GM21515 (cell line): ENCODE measurements at regions not wholly inside any gene's neighbourhood (a gene's known extent, or its start where the extent isn't known, plus 50 kb on each side); places are given as distances from the start of the nearest gene placed in this dataset.
"Not testable (repeated sequence)": the region's sequence is repeated elsewhere in the genome, so short reads cannot be mapped to it uniquely, and the experiment has no call there.

ENCODE experiments used
- ATAC-seq: cut with Tn5 transposase; IDR thresholded peaks from one replicate; pipeline ENCODE4 v1.9.1; 2021; ENCODE audit not compliant: unreplicated experiment

DNA sequence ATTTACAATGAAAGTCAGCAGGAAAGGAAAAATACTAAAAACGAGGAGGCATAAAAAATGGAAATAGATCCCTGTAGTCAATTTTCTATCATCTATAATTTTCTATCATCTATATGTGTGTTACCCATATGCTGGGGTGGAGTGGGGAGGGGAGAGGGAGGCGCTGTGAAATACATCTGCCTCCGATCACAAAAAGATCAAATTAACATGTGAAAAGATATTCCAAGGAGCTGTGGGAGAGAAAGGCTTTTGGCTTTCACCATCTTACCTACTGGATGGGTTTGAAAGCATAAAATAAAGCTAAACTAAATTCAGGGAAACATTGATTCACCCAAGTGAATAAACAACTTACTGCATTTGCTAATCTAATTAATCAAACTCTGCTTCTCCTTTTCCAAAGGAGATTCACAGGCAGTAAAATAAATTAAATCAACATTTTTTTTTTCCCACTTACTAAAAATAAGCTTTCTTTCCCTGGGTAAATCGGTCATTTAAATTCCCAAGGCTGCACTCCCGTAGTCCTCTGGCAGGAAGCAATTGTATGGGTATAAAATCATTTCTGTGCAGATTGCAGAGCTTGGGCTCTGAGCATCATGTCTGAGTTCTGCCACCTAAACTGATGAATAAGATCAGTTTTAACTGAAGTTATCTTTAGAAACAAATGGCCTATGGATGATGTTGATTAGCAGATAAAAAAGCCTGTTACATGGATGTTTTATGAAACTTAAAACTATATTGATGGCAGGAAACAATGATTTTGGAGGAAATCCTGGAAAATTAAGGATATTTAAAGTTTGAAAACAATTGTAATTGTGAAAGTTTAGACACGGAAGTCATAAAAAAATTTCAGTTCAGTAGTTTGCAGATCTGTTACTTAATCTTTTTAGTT lies 147.9 kb downstream of the SOX4 start:
- no peak for ATAC-seq

DNA sequence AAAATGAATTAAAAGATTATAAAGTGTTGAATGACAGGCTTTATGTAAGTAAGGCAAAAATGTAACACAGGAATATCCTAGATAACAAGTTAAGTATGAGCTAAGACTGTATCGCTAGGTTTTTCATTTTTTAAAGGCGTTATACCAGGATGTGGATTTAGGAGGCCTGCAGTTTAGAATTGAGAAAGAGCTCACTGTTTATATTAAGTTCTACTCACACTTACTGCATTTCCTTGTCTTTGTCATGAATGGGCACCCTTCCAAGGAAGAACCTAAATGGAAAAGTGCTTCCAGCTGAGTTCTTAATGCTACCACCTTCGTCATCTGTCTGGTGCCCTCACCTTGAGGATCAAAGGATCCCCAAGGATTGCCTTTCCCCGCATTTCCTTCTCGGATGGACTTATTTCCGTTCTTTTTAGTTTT lies 148.7 kb downstream of the SOX4 start:
- ATAC-seq: no peak

GRCh38 chr6:21744331-21744730 lies 150.8 kb downstream of the SOX4 start:
- no peak for ATAC-seq

DNA sequence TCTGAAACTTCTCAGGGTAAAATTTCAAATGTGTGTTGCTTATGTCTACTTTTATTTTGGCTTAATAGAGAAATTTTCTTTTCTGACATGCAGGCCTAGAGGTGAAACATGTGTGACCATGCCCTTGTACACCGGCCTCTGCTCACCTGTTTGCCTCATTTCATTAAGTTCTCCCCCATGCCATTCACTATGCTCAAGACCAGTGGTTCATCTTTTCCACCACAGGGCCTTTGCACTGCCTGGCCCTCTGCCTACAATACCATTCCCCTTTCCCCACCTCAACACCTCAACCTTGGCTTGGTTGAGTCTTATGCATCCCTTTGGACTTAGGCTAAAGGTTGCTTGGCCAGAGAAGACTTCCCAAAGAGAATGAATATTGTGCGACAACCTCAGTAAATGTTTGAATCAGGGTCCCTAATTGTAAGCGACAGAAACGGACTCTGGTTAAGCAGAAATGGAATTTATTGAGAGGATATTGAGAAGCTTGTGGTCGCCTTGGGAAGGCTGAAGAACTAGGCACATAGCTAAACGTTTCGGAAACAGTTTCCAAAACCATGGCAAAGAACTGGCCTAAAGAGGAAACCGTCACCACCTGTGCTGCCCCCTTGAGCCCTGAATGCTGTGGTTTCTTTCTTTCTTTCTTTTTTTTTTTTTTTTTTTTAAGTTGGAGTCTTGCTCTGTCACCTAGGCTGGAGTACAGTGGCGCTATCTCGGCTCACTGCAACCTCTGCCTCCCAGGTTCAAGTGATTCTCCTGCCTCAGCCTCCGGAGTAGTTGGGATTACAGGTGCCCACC lies 152.2 kb downstream of the SOX4 start:
- ATAC-seq: no peak

DNA sequence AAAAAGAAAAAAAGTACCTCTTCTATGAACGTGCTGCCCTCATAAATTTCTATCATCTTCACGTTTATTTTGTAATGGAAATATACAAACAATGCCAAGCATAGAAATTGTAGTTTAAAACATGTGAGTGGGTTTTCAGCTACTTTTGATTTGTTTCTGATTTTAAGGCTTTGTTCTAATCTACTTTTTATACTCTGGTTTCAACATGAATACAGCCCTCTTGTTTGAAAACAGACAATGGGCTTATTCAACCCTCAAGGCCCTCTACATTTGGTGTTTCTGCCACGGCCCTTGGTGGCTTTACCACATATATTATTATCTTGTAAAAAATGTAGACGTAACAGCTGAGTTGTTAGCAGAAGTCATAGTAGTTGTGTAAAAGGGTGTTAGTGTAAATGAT lies 153.9 kb downstream of the SOX4 start:
- ATAC-seq: no peak

GRCh38 chr6:21748343-21749056 lies 154.9 kb downstream of the SOX4 start:
- no peak for ATAC-seq

GRCh38 chr6:21749754-21750153 lies 156.2 kb downstream of the SOX4 start:
- ATAC-seq: no peak

- no peak for ATAC-seq
These were observed 157.0 kb downstream of the SOX4 start for GRCh38 chr6:21750575-21750974.

- ATAC-seq: no peak
These were observed 158.1 kb downstream of the SOX4 start for GRCh38 chr6:21751608-21752007.

- ATAC-seq: no peak
These were observed 158.7 kb downstream of the SOX4 start for GRCh38 chr6:21752054-21752811.

GRCh38 chr6:21753241-21754108 lies 159.9 kb downstream of the SOX4 start:
- no peak for ATAC-seq

DNA sequence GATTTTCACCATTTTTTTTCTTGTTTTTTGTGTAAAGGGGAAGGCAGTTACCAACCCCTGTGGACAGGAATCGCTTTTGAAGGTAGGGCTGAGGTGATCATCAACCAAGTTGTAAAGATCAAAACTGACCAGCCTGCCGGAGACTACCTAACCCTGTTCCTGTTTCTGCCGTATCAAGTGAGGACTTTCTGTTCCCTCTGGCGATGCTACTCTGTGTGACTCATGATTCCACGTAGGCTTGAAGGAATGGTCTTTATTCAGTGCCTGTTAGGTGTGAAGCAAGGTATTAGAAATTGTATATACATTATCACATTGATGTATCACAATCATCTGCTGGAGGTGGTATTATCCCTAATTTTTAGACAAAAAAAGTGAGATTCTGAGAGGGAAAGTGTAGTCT lies 161.3 kb downstream of the SOX4 start:
- no peak for ATAC-seq

DNA sequence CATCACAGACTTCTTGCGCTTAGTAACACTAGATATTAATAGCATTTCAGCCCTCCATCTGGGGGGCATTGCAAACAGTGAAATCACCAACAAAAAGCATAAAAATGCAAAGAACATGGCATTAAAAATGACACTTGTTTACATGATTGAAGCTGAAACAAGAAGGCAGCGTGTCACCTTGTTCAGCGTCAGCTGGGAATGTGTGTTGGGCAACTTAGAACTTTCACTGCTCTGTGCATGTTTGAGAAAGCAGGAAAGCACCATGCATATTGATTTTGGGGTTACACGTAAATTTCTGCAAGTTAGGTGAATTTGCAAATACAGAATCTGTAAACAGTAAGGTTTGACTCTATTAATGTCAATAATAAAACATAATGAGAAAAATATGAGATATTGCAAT lies 162.9 kb downstream of the SOX4 start:
- ATAC-seq: no peak

DNA sequence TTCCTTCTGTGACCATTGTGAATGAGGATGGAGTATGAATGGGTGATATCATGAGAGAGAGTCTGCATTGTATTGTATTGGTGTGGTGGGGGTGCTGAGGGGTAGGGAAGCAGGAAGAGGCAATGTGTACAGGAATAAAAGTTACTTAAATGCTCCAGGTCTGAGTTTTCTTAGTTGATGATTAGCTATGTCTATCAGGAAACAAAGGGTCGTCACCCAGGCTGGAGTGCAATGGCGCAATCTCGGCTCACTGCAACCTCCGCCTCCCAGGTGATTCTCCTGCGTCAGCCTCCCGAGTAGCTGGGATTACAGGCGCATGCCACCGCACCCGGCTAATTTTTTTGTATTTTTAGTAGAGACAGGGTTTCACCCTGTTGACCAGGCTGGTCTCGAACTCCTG lies 163.8 kb downstream of the SOX4 start:
- ATAC-seq: not testable (repeated sequence)

DNA sequence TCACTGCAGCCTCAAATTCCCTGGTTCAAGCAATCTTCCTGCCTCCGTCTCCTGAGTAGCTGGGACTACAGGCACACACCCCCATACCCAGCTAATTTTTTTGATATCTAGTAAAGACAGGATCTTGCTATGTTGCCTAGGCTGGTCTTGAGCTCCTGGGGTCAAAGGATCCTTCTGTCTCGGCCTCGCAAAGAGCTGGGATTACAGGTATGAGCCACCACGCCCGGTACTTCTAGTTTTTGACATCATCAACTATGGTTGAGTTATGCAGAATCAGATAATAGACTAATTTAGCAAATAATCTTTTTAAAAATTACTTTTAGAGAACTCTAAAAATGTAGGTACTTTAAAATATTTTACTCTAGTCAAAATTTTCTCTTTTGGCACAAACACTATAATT lies 166.2 kb downstream of the SOX4 start:
- ATAC-seq: no peak

DNA sequence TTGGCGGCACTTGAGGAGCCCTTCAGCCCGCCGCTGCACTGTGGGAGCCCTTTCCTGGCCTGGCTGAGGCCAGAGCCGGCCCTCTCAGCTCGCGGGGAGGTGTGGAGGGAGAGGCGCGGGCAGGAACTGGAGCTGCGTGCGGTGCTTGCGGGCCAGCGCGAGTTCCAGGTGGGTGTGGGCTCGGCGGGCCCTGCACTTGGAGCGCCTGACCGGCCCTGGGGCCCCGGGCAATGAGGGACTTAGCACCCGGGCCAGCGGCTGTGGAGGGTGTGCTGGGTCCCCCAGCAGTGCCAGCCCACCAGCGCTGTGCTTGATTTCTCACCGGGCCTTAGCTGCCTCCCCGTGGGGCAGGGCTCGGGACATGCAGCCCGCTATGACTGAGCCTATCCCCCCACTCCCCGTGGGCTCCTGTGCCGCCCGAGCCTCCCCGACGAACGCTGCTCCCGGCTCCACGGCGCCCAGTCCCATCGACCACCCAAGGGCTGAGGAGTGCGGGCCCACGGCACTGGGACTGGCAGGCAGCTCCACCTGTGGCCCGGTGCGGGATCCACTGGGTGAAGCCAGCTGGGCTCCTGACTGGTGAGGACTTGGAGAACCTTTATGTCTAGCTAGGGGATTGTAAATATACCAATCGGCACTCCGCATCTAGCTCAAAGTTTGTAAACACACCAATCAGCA lies 167.6 kb downstream of the SOX4 start:
- not testable (repeated sequence) for ATAC-seq

DNA sequence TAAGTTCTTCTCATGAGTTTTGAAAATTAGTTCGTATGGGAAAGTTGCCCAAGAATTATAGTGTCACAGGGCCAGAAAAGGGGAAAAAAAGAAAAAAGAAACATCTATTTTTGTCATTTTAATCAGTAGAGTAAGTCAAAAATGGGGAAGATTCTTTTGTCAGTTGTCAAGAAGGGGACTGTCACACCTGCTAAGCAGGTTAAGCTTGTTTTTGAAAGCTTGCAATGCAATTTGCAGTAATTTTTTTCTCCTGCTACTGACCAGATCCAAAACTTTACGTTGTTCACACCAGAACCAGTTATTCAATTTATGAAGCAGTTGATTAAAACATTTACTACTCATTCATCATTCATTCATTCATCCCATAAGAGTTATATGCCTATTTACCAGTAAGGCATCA lies 171.4 kb downstream of the SOX4 start:
- no peak for ATAC-seq

- no peak for ATAC-seq
These were observed 174.5 kb downstream of the SOX4 start for GRCh38 chr6:21767891-21768648.
